Neutrophil (primary cell): ENCODE measurements at regions not wholly inside any gene's neighbourhood (a gene's known extent, or its start where the extent isn't known, plus 50 kb on each side); places are given as distances from the start of the nearest gene placed in this dataset.
A peak's percentile ranks its signal among the peaks of the same experiment; 100 is the strongest.

Experiments
- H3K27ac ChIP-seq: fragments of 200-600 bp; sonication (generic); 2 replicates; pipeline ENCODE4 v1.5.1; 2016; ENCODE audit warnings: mild to moderate bottlenecking, moderate library complexity
- H3K27me3 ChIP-seq: fragments of 200-600 bp; sonication (generic); 2 replicates; pipeline ENCODE4 v1.6.0; 2016; ENCODE audit warnings: mild to moderate bottlenecking
- H3K36me3 ChIP-seq: fragments of 200-600 bp; sonication (generic); 2 replicates; pipeline ENCODE4 v1.5.1; 2017
- H3K4me1 ChIP-seq, 2 experiments: fragments of 200-600 bp in 1 of 2; sonication (generic) in 1 of 2; 1 replicate in 1 of 2; 2 replicates in 1 of 2; pipeline versions ENCODE4 v1.5.1 to v1.6.1; 2013 to 2016; ENCODE audit warnings: low read depth in 1 of 2, low read length in 1 of 2, mild to moderate bottlenecking in 1 of 2, moderate library complexity in 1 of 2; ENCODE audit not compliant: control insufficient read depth in 1 of 2, insufficient read depth in 1 of 2
- H3K4me3 ChIP-seq, 2 experiments: fragments of 200-600 bp in 1 of 2; sonication (generic) in 1 of 2; 1 replicate in 1 of 2; 2 replicates in 1 of 2; pipeline ENCODE4 v1.5.1; 2013 to 2016; ENCODE audit warnings: low read depth in 1 of 2, low read length in 1 of 2, mild to moderate bottlenecking in 1 of 2, moderate library complexity in 1 of 2
- H3K9me3 ChIP-seq: fragments of 200-600 bp; sonication (generic); 2 replicates; pipeline ENCODE4 v1.5.1; 2016
- CTCF ChIP-seq: fragments of 200-600 bp; sonication (generic); IDR thresholded peaks from 2 replicates; pipeline ENCODE4 v1.5.1; 2016; ENCODE audit warnings: antibody characterized with exemption

DNA sequence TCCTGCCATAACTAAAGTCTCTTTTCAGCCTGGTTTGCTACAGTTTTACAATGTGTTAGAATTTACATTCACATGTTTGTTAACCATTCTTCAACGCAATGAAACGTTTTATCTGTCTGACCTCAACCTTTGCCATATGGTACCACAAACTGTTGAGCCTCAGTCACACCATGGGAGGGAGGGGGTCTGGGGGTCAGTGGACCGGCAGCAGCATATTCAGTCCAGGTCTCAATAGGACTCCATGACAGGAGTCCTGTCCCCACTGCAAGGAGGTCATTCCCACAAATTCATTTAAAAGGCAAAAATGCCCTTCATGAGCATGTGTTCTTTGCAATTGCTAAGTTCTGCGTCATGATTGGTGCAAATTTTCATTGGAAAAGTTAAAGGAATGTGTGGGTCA lies 66.6 kb upstream of the OLFM4 start:
- H3K4me1 ChIP-seq = no peaks in the 10 kb centered on the region
- no peak overlapping the region for H3K27ac ChIP-seq
- H3K4me3 ChIP-seq = no peak overlapping the region
- peaks cover 22% of the 10 kb centered on the region for H3K27me3 ChIP-seq
- no peaks in the 10 kb centered on the region for H3K36me3 ChIP-seq
- no peak for TF ChIP-seq CTCF
- H3K9me3 ChIP-seq = no peaks in the 10 kb centered on the region

DNA sequence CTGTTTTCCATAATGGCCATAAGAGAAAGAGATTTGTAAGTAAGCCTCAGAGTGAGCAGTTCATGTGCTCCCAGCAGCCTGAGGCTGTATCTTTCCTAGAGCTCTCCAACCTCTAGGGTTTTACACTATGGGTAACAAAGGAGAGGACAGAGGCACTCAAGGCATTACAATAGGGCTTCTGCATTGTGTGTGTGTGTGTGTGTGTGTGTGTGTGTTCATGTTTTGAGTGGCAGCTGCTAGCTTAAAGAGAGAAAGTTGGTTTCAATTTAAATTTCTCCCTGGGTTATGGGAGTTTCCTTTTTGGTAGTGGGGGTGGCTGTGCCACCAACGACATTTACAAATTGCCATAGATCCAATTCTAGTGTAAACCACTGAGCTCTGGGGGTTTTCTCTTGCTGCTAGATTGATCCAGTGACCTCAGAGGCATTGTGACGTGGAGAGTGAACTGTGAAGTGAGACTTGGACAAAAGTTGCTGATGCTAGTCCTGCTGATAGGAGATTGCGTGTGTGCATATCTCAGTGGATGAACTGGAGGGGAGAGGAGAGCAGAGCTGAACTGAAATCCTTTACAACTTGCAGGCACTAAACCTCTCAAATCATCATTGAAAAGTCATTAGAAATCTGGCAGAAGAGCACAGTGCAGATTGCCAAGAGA lies 67.2 kb upstream of the OLFM4 start:
- H3K4me3 ChIP-seq = no peak overlapping the region
- H3K9me3 ChIP-seq = no peaks in the 10 kb centered on the region
- TF ChIP-seq CTCF = no peak
- peaks cover 22% of the 10 kb centered on the region for H3K27me3 ChIP-seq
- no peaks in the 10 kb centered on the region for H3K36me3 ChIP-seq
- H3K4me1 ChIP-seq = peaks cover 4 to 6% of the 10 kb centered on the region in 2 experiments
- no peak overlapping the region for H3K27ac ChIP-seq

GRCh38 chr13:52955472-52955874 lies 73.1 kb upstream of the OLFM4 start:
- H3K4me3 ChIP-seq = no peak overlapping the region
- TF ChIP-seq CTCF = no peak
- H3K27me3 ChIP-seq = no peaks in the 10 kb centered on the region
- no peaks in the 10 kb centered on the region for H3K36me3 ChIP-seq
- no peak overlapping the region for H3K27ac ChIP-seq
- H3K9me3 ChIP-seq = no peaks in the 10 kb centered on the region
- H3K4me1 ChIP-seq = peaks cover 19 to 24% of the 10 kb centered on the region in 2 experiments

DNA sequence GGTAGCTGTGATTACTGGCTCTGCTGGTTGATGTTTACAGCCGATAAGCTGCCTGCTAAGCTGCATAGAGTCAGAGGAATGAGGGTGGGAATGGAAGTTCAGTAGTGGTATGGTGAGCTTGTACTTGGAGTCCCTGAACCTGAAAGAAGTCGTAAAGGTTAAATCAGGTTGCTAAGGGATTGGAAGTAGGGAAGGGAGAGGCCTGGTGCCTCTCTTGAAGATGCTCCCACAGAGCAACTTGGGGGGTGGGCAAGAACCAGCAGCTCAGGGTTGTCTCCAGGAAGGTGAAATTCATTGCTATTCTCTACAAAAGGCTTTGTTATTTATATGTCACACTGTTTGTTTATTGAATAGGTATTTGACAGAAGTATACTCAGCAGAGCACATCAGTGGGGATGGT lies 73.8 kb upstream of the OLFM4 start:
- H3K4me3 ChIP-seq = no peak overlapping the region
- no peak for TF ChIP-seq CTCF

GRCh38 chr13:52950436-52950956 lies 78.1 kb upstream of the OLFM4 start:
- no peaks in the 10 kb centered on the region for H3K27me3 ChIP-seq
- H3K4me1 ChIP-seq = peaks cover 59 to 62% of the 10 kb centered on the region in 2 experiments
- no peak overlapping the region for H3K4me3 ChIP-seq
- no peak for TF ChIP-seq CTCF
- peak overlapping the region; percentile 51 for H3K27ac ChIP-seq
- H3K9me3 ChIP-seq = no peaks in the 10 kb centered on the region
- no peaks in the 10 kb centered on the region for H3K36me3 ChIP-seq

More for the DNA sequence above, 73.8 kb upstream of the OLFM4 start:
- no peaks in the 10 kb centered on the region for H3K36me3 ChIP-seq
- H3K4me1 ChIP-seq = peaks cover 25 to 30% of the 10 kb centered on the region in 2 experiments
- H3K27ac ChIP-seq = no peak overlapping the region
- no peaks in the 10 kb centered on the region for H3K27me3 ChIP-seq
- no peaks in the 10 kb centered on the region for H3K9me3 ChIP-seq
